Sigmoid colon (tissue), 4 donors: ENCODE measurements at regions not wholly inside any gene's neighbourhood (a gene's known extent, or its start where the extent isn't known, plus 50 kb on each side); places are given as distances from the start of the nearest gene placed in this dataset.

Experiments used
- CTCF ChIP-seq, 4 experiments: fragments of 450-650 bp in 3 of 4; fragments of 200-600 bp in 1 of 4; IDR thresholded peaks; one replicate each; pipeline ENCODE4 v1.5.1; 2016 to 2019; ENCODE audit warnings: antibody characterized with exemption in 4 of 4, mild to moderate bottlenecking in 3 of 4, moderate library complexity in 2 of 4
- POLR2AphosphoS5 ChIP-seq, 4 donors: sonication (generic); formaldehyde crosslinking; IDR thresholded peaks; one replicate each; pipeline ENCODE4 v1.6.1; 2017; ENCODE audit warnings: antibody characterized with exemption in 4 of 4

- TF ChIP-seq CTCF (IDR thresholded peaks at IDR 0.05) (no peak), POLR2AphosphoS5 (IDR thresholded peaks at IDR 0.05) (no peak)
Measured at GRCh38 chr2:221088506-221088905, 483.6 kb downstream of the EPHA4 start.
